Stimulated activated naive CD8-positive, alpha-beta T cell treated with anti-CD3 and anti-CD28 coated beads, Interleukin-15, Interleukin-2, amounts not matched to agents 100 ng/mL and 50 ng/mL, for 24 hours (primary cell): ENCODE measurements at regions not wholly inside any gene's neighbourhood (a gene's known extent, or its start where the extent isn't known, plus 50 kb on each side); places are given as distances from the start of the nearest gene placed in this dataset.

Experiments
- H3K27ac Mint-ChIP-seq: one replicate; pipeline ENCODE4 v1.8.0; 2021; ENCODE audit warnings: mild to moderate bottlenecking, mixed read lengths
- H3K27me3 Mint-ChIP-seq: one replicate; pipeline ENCODE4 v1.8.0; 2021; ENCODE audit warnings: mixed read lengths
- H3K36me3 Mint-ChIP-seq: one replicate; pipeline ENCODE4 v1.8.0; 2021; ENCODE audit warnings: low read depth, mixed read lengths
- H3K4me1 Mint-ChIP-seq: one replicate; pipeline ENCODE4 v1.8.0; 2021; ENCODE audit warnings: low read depth, mixed read lengths
- H3K4me3 Mint-ChIP-seq: one replicate; pipeline ENCODE4 v1.8.0; 2021; ENCODE audit warnings: mild to moderate bottlenecking, mixed read lengths
- H3K9me3 Mint-ChIP-seq: one replicate; pipeline ENCODE4 v1.8.0; 2021; ENCODE audit warnings: mixed read lengths

DNA sequence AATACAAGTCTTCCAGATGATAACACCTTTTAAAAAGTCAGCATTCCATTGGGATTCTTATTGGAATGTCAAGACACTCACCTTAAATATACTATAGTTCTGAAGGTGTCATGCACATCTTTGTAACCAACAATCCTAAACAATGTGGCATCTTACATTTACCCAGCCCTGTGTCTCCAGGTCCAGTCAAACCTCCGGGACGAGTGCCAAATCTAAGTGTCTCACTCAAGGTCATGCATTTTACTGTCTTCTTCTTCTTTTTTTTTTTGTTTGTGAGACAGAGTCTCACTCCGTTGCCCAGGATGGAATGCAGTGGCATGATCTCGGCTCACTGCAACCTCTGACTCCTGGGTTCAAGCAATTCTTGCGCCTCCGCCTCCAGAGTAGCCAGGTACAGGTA is 206.9 kb upstream of the FAM98A start:
- H3K4me3 Mint-ChIP-seq: no peak overlapping the region
- H3K27ac Mint-ChIP-seq: no peak overlapping the region
- no peaks in the 10 kb centered on the region for H3K36me3 Mint-ChIP-seq
- no peaks in the 10 kb centered on the region for H3K9me3 Mint-ChIP-seq
- no peaks in the 10 kb centered on the region for H3K4me1 Mint-ChIP-seq
- H3K27me3 Mint-ChIP-seq: no peaks in the 10 kb centered on the region

DNA sequence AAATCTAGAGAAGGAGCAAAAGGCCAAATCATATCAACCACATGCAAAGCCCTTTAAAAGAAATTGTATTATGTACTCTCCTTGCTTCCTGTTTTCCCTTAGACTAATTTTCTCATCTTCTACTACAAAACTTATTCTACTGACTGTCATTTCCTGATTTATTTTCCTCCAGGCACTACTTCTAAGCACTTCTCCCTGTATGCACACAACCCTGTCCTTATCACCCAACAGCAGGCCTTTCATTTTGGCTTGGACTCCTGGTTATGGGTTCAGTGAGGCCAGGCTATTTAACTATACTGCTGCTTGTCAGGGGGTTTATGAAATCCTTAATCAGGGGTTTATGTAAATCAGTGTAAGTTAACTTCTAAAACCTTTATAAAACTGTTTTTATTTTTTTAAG is 205.1 kb upstream of the FAM98A start:
- H3K4me1 Mint-ChIP-seq: no peaks in the 10 kb centered on the region
- no peaks in the 10 kb centered on the region for H3K27me3 Mint-ChIP-seq
- H3K4me3 Mint-ChIP-seq: no peak overlapping the region
- no peaks in the 10 kb centered on the region for H3K9me3 Mint-ChIP-seq
- no peak overlapping the region for H3K27ac Mint-ChIP-seq
- H3K36me3 Mint-ChIP-seq: no peaks in the 10 kb centered on the region

DNA sequence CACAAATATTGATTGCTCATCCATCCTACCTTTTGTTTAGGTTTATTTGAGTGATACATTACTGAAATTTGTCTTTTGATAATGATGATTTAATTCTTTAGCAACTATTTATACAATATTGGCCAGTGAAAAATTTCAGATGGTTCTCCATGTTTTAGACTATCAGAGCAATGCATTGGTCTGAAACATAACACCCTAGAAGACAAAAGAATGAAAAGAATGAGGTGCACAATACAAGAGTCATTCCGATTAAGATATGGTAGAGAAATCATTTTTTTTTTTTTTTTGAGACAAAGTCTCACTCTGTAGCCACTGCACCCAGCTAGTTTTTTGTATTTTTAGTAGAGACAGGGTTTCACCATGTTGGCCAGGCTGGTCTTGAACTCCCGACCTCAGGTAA is 197.4 kb upstream of the FAM98A start:
- Mint-ChIP-seq H3K27ac (no peak overlapping the region), H3K36me3 (no peaks in the 10 kb centered on the region), H3K4me1 (no peaks in the 10 kb centered on the region), H3K4me3 (no peak overlapping the region), H3K27me3 (no peaks in the 10 kb centered on the region), H3K9me3 (no peaks in the 10 kb centered on the region)

DNA sequence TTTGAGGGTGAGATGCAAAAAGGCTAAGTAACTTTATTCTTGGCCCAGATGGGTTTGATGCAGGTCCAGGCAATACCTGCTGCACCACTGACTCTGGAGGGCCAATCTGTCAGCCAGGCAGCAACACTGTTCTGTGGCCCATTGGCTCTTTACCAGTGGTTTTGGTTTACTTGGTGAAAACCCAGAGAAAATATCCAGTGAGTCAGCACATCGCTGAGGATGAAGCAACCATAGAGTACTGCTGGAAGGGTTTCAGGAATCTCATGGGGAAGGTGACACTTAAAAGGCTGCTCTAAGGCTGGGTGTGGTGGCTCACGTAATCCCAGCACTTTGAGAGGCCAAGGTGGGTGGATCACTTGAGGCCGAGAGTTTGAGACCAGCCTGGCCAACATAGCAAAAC is 192.5 kb upstream of the FAM98A start:
- Mint-ChIP-seq H3K4me3 (no peak overlapping the region), H3K4me1 (no peaks in the 10 kb centered on the region), H3K36me3 (no peaks in the 10 kb centered on the region), H3K27ac (no peak overlapping the region), H3K9me3 (no peaks in the 10 kb centered on the region), H3K27me3 (no peaks in the 10 kb centered on the region)

DNA sequence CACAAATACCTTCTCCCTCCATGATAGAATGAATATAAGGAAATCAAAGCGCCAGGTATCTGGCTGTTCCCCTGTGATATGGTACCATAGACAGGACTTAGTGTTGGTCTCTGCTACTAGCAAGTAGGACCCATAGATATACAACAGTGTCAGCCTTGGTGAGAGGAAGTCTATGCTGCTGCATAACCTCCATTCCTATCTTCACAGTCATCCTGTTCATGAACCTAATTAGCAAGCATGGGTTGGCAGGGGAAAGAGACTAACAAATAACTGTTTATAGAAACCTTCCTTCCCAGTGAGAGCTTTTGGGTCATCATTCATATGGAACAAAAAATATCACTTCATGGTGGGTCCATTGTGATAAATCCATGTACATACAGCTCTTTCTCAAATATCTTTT is 188.9 kb upstream of the FAM98A start:
- H3K36me3 Mint-ChIP-seq: no peaks in the 10 kb centered on the region
- no peak overlapping the region for H3K27ac Mint-ChIP-seq
- no peaks in the 10 kb centered on the region for H3K9me3 Mint-ChIP-seq
- no peaks in the 10 kb centered on the region for H3K27me3 Mint-ChIP-seq
- H3K4me1 Mint-ChIP-seq: peaks cover 4% of the 10 kb centered on the region
- no peak overlapping the region for H3K4me3 Mint-ChIP-seq

DNA sequence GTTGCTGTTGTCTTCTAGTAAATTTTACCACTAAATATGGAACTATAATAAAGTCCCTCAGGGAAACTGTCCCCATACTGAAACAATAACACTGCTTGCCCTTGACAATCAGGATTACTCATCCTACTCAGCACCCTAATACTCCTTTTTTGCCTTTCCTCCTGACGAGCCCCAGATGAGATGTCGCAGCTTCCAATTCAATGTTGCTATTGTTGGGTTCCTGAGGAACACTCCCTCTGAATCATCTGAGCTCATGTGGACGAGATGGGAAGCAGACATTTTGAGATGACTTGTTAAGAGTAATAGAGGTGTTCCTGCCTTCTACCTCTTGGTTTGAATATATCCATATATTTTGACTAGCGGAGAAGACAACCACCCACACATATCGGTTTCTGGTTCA is 187.8 kb upstream of the FAM98A start:
- Mint-ChIP-seq H3K9me3 (no peaks in the 10 kb centered on the region), H3K36me3 (no peaks in the 10 kb centered on the region), H3K4me1 (peaks cover 4% of the 10 kb centered on the region), H3K27ac (no peak overlapping the region), H3K4me3 (no peak overlapping the region), H3K27me3 (no peaks in the 10 kb centered on the region)

DNA sequence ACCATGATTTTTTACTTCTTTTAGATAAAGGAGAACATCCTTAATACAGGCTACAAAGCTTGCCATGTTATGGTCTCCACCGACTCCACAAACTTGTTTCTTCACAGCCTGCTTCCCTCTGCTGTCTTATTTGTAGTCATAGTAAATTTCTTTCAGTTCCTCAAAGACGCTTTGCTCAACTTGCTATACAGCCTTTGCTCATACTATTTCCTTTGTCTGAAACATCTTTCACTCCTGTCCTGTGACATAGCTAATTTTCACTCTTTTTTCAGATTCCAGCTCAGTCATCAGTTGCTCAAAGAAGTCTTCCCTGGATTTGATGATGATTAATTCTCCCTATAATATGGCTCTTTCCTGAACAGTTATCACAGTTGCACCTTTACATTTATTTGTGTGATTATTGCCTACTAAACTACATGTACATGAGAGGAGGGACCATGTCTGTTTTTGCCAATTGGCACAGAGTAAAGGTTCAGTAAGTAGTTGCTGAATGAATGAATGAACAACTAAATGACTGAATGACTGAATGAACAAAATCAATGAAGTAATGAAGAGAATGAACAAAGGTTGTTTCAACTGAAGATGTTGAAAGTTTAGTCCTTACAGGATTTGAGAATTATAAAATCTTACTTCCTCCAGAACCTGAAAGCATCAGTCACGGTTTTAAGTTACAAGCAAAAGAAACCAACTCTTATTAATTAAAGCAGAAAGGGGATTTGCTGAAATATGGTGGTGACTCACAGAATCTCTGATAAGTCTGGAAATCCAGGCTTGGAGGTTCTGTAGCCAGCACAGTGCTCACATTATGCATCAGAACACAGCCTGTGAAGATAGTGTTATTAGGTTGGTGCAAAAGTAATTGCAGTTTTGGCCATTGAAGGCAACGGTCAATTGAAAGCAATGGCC is 186.4 kb upstream of the FAM98A start:
- Mint-ChIP-seq H3K27ac (no peak overlapping the region), H3K4me1 (peaks cover 4% of the 10 kb centered on the region), H3K9me3 (no peaks in the 10 kb centered on the region), H3K27me3 (no peaks in the 10 kb centered on the region), H3K36me3 (no peaks in the 10 kb centered on the region), H3K4me3 (no peak overlapping the region)

DNA sequence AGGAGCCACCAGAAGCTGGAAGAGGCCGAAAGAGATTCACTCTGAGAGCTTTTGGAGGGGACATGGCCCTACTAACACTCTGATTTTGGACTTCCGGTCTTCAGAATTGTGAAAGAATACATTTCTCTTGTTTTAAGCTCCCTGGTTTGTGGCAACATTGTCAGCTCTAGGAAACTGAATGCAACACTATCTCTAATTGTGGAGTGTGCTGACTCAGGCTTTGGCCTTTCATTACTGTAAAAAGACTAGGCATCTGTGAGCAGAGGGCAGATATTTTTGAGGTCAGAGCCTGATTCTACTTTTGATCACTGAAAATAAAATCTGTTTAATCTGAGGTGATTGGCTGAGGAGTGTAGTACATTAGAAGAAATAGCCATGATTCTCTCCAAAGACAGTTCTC is 185.4 kb upstream of the FAM98A start:
- Mint-ChIP-seq H3K36me3 (no peaks in the 10 kb centered on the region), H3K9me3 (no peaks in the 10 kb centered on the region), H3K27ac (no peak overlapping the region), H3K4me1 (peaks cover 4% of the 10 kb centered on the region), H3K27me3 (no peaks in the 10 kb centered on the region), H3K4me3 (no peak overlapping the region)

DNA sequence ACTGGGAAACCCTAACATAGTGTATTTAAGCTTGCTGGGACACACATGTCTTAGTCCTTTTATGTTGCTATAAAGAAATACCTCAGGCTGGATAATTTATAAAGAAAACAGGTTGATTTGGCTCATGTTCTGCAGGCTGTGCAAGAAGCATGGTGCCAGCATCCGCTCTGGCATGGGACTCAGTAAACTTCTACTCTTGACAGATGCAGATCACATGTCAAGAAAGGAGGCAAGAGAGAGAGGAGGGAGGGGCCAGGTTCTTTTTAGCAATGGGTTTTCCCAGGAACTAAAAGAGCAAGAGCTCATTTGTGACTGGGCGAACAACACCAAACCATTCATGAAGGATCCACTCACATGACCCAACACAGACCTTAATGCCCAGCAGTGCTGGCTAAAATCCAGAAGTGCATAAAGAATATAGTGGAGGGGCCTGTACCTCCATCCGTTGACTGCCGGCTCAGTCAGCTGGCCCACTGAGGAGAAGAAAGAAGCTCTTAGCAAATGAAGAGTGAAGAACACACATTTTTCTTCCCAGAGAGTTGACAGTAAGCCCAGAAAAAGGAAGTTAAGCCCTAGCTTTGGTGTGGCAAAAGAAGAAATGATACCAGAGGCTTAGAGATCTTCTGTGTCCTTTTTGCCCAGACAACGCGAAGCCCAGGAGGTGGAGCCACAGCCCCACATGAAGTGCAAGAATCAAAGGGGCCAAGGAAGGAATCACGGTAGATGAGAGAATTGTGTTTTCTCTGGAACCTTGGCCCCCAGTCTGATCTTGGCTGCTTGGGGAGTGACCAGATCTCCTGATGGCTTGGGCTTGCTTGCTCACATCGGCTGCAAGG is 183.5 kb upstream of the FAM98A start:
- peaks cover 4% of the 10 kb centered on the region for H3K4me1 Mint-ChIP-seq
- no peak overlapping the region for H3K4me3 Mint-ChIP-seq
- peaks cover 3% of the 10 kb centered on the region for H3K27me3 Mint-ChIP-seq
- H3K36me3 Mint-ChIP-seq: no peaks in the 10 kb centered on the region
- H3K27ac Mint-ChIP-seq: no peak overlapping the region
- H3K9me3 Mint-ChIP-seq: no peaks in the 10 kb centered on the region

DNA sequence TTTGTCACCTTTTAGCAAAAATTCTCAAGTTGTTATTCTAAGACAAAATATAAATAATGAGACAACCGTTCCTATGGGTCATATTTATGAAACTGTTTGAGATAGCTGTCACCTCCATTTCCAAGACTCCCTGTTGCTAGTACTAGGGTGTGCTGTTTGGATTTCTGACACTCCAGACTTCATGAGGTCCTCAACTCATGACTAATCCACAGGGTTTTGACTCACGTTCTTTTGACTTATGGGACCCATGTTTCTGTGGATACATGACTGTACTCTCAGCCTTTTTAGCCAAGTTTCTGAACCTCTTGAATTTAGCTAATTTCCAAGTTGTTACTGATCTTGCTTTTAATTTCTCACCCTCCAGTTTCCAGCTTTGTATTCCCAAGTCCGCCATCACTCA is 178.7 kb upstream of the FAM98A start:
- Mint-ChIP-seq H3K36me3 (no peaks in the 10 kb centered on the region), H3K27me3 (peaks cover 3% of the 10 kb centered on the region), H3K9me3 (no peaks in the 10 kb centered on the region), H3K4me3 (no peak overlapping the region), H3K27ac (no peak overlapping the region), H3K4me1 (no peaks in the 10 kb centered on the region)

DNA sequence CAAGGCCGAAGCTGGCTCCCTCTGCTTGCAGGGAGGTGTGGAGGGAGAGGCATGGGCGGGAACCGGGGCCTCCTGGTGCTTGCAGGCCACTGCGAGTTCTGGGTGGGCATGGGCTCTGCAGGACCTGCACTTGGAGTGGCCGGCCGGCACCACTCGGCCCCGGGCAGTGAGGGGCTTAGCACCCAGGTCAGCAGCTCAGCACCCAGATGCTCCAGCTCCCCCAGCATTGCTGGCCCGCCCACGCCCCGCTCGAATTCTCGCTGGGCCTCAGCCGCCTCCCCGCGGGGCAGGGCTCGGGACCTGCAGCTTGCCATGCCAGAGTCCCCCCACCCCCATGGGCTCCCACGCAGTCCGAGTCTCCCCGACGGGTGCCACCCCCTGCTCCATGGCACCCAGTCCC is 176.2 kb upstream of the FAM98A start:
- H3K9me3 Mint-ChIP-seq: no peaks in the 10 kb centered on the region
- H3K27me3 Mint-ChIP-seq: peaks cover 3% of the 10 kb centered on the region
- H3K27ac Mint-ChIP-seq: no peak overlapping the region
- no peaks in the 10 kb centered on the region for H3K36me3 Mint-ChIP-seq
- no peaks in the 10 kb centered on the region for H3K4me1 Mint-ChIP-seq
- no peak overlapping the region for H3K4me3 Mint-ChIP-seq

DNA sequence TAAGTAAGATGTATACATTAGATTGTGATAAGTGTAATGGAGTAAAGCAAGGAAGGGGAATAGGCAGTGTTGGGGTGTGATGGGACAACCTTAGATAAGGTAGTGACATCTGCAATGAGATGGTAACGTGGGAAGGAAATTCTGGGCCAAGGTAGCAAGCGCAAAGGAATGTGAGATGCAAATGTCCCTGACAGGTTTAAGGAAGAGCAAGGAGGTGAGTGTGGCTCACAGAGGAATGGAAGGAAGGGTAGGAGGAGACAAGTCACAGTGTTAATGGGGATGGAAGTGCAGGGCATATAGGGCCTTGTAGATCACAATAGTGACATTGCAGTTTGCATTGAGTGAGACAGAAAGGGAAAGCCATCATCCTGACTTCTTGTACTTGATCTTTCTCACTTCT is 170.9 kb upstream of the FAM98A start:
- H3K4me1 Mint-ChIP-seq: no peaks in the 10 kb centered on the region
- no peaks in the 10 kb centered on the region for H3K27me3 Mint-ChIP-seq
- no peak overlapping the region for H3K4me3 Mint-ChIP-seq
- H3K27ac Mint-ChIP-seq: no peak overlapping the region
- H3K36me3 Mint-ChIP-seq: no peaks in the 10 kb centered on the region
- H3K9me3 Mint-ChIP-seq: no peaks in the 10 kb centered on the region

DNA sequence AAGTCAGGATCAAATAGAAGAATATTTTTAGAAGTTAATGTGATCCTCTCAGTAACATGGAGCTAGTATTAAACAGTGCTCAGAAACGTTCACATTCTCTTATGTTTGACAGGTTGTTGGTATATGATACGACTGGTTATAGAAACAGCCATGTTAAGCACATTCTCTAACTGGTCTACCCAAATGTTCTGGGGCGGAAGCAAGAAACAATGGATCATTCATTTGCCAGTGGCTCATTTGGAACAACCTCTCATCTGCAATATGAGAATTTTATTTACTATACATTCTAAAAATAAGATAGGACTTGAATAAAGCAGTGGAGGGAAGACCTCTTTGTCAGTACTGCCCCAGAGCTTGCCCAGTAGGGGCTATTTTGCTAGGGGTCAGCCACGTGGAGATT is 167.1 kb upstream of the FAM98A start:
- H3K4me3 Mint-ChIP-seq: no peak overlapping the region
- no peak overlapping the region for H3K27ac Mint-ChIP-seq
- no peaks in the 10 kb centered on the region for H3K27me3 Mint-ChIP-seq
- no peaks in the 10 kb centered on the region for H3K36me3 Mint-ChIP-seq
- H3K4me1 Mint-ChIP-seq: no peaks in the 10 kb centered on the region
- H3K9me3 Mint-ChIP-seq: no peaks in the 10 kb centered on the region

DNA sequence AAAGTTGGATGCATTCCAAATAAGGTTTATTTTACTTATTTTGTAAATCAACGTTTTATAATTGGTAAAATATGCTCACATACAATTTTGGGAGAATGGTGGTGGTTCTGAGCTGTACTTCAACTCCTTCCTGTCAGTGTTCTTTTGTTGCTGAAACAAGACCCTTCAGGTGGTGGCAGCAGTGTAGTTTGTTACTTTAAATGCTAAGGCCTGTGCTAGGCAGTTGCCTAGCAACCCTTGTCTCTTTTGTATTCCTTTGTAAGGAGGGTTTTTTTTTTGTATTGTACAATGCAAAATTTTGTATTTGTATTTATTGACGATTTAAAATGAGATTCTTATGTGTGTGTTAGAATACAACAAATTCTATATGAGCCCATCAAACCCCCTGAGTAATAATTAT is 166.0 kb upstream of the FAM98A start:
- no peaks in the 10 kb centered on the region for H3K4me1 Mint-ChIP-seq

DNA sequence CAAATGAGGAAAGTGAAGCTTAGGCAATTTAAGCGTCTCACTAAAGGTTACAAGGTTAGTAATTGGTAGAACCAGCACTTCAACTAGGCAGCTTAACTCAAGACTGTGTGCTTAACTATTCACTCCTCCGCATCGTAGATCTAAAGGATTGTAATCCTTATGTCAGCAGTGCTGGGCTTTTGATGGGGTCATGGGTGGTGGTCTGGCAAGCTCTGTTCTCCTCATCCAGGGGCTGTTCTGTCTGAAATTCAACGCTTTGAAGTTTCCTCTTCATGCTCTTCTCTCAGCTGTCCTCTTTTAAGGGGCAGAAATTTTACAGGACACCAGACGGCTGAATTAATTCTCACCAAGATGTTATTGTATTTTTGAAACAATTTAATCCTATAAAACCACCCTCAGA is 165.5 kb upstream of the FAM98A start:
- no peak overlapping the region for H3K4me3 Mint-ChIP-seq
- no peak overlapping the region for H3K27ac Mint-ChIP-seq
- no peaks in the 10 kb centered on the region for H3K9me3 Mint-ChIP-seq

More for the DNA sequence above, 166.0 kb upstream of the FAM98A start:
- no peaks in the 10 kb centered on the region for H3K36me3 Mint-ChIP-seq
- H3K4me3 Mint-ChIP-seq: no peak overlapping the region
- no peak overlapping the region for H3K27ac Mint-ChIP-seq
- H3K27me3 Mint-ChIP-seq: no peaks in the 10 kb centered on the region
- no peaks in the 10 kb centered on the region for H3K9me3 Mint-ChIP-seq

More for the DNA sequence above, 165.5 kb upstream of the FAM98A start:
- Mint-ChIP-seq H3K4me1 (no peaks in the 10 kb centered on the region), H3K36me3 (no peaks in the 10 kb centered on the region), H3K27me3 (no peaks in the 10 kb centered on the region)
